Stimulated activated naive B cell treated with anti-CD40 and anti-IgM and Interleukin-4, amounts not matched to agents 10 μg/mL and 1 μg/mL and 100 μg/mL, for 72 hours (primary cell): ENCODE measurements at regions not wholly inside any gene's neighbourhood (a gene's known extent, or its start where the extent isn't known, plus 50 kb on each side); places are given as distances from the start of the nearest gene placed in this dataset.
A peak's percentile ranks its signal among the peaks of the same experiment; 100 is the strongest.

ENCODE experiments used
- ATAC-seq, 2 donors: fragments of 150-1000 bp; cut with Tn5 transposase; replicated peaks; 2 replicates each; pipeline ENCODE4 v1.10.0; 2021; ENCODE audit warnings: moderate library complexity in 1 of 2
- DNase-seq: peaks from one replicate; pipeline ENCODE4 v3.0.0; 2021
- H3K27ac Mint-ChIP-seq: one replicate; pipeline ENCODE4 v1.8.0; 2022; ENCODE audit warnings: mild to moderate bottlenecking, mixed read lengths
- H3K27me3 Mint-ChIP-seq, 2 donors: one replicate each; pipeline ENCODE4 v1.8.0; 2022; ENCODE audit warnings: mixed read lengths in 2 of 2
- H3K36me3 Mint-ChIP-seq, 2 donors: one replicate each; pipeline ENCODE4 v1.8.0; 2022; ENCODE audit warnings: mixed read lengths in 2 of 2, mild to moderate bottlenecking in 1 of 2
- H3K4me1 Mint-ChIP-seq, 2 donors: one replicate each; pipeline ENCODE4 v1.8.0; 2022; ENCODE audit warnings: mixed read lengths in 2 of 2, mild to moderate bottlenecking in 1 of 2
- H3K4me3 Mint-ChIP-seq, 2 donors: one replicate each; pipeline ENCODE4 v1.8.0; 2022; ENCODE audit warnings: mild to moderate bottlenecking in 2 of 2, mixed read lengths in 2 of 2, moderate library complexity in 1 of 2
- H3K9me3 Mint-ChIP-seq, 2 donors: one replicate each; pipeline ENCODE4 v1.8.0; 2022; ENCODE audit warnings: mixed read lengths in 2 of 2, mild to moderate bottlenecking in 1 of 2

GRCh38 chr14:104376202-104377140 lies 203.1 kb upstream of the C14orf180 start:
- Mint-ChIP-seq H3K36me3 (peaks cover 10 to 14% of the 10 kb centered on the region in 2 donors), H3K27me3 (peaks cover 63 to 65% of the 10 kb centered on the region in 2 donors), H3K9me3 (peaks cover 22 to 28% of the 10 kb centered on the region in 2 donors), H3K4me1 (no peaks in the 10 kb centered on the region), H3K4me3 (no peak overlapping the region), H3K27ac (no peak overlapping the region)
- no peak for ATAC-seq
- no peak for DNase-seq

- H3K36me3 Mint-ChIP-seq: peaks cover 10 to 14% of the 10 kb centered on the region in 2 donors
- H3K4me1 Mint-ChIP-seq: no peaks in the 10 kb centered on the region
- no peak overlapping the region for H3K4me3 Mint-ChIP-seq
- DNase-seq (no peak), ATAC-seq (no peak)
- no peak overlapping the region for H3K27ac Mint-ChIP-seq
- peaks cover 21 to 25% of the 10 kb centered on the region in 2 donors for H3K9me3 Mint-ChIP-seq
- peaks cover 67 to 71% of the 10 kb centered on the region in 2 donors for H3K27me3 Mint-ChIP-seq
Observed at GRCh38 chr14:104377256-104377655, 202.3 kb upstream of the C14orf180 start.

GRCh38 chr14:104378698-104379113 lies 200.9 kb upstream of the C14orf180 start:
- DNase-seq (no peak), ATAC-seq (no peak)
- Mint-ChIP-seq H3K9me3 (peaks cover 21 to 25% of the 10 kb centered on the region in 2 donors), H3K36me3 (peaks cover 10 to 14% of the 10 kb centered on the region in 2 donors), H3K27me3 (peaks cover 64 to 75% of the 10 kb centered on the region in 2 donors), H3K27ac (no peak overlapping the region), H3K4me1 (no peaks in the 10 kb centered on the region), H3K4me3 (no peak overlapping the region)

DNA sequence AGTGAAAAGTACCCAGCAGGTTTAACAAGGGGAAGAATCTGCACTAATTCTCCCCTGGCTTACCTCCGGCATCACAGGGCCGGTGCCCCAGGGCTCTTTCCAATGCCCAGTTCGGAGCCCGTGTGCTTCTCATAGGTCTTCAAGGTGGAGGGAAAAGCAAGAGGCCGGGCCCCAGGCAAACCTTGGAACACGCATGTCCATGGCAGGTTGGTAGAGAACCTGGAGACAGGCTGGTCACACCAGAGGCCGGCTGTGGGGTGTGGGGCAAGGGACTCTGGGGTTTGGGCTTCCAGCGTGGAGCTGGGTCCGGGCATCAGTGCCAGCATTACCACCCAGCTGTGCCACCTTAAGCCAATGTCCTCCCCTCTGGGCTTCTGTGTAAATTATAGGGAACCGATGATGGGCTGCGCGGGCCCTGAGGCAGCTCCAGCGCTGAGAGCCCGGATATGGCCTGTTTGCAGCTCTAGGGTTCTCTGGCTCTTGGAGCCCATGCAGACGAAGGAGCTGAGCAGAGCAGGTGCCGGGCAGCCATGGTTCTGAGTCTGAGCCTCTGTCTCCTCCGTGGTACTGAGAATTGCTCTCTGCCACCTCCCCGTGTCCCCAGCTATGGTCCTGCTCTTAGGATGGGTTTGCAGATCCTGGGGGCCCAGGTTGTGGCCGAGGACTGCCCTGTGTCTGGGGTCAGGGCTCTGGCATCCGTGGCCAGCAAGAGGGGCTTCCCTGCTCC lies 197.0 kb upstream of the C14orf180 start:
- peaks cover 27 to 33% of the 10 kb centered on the region in 2 donors for H3K4me1 Mint-ChIP-seq
- H3K4me3 Mint-ChIP-seq: no peak overlapping the region
- ATAC-seq (no peak), DNase-seq (no peak)
- peaks cover 10 to 14% of the 10 kb centered on the region in 2 donors for H3K36me3 Mint-ChIP-seq
- no peak overlapping the region for H3K27ac Mint-ChIP-seq
- peaks cover 46 to 52% of the 10 kb centered on the region in 2 donors for H3K27me3 Mint-ChIP-seq
- peaks cover 21 to 25% of the 10 kb centered on the region in 2 donors for H3K9me3 Mint-ChIP-seq

GRCh38 chr14:104383088-104383995 lies 196.2 kb upstream of the C14orf180 start:
- H3K9me3 Mint-ChIP-seq: peaks cover 21 to 25% of the 10 kb centered on the region in 2 donors
- DNase-seq (no peak), ATAC-seq (no peak)
- peaks cover 10 to 14% of the 10 kb centered on the region in 2 donors for H3K36me3 Mint-ChIP-seq
- H3K4me3 Mint-ChIP-seq: no peak overlapping the region
- H3K27me3 Mint-ChIP-seq: peaks cover 38 to 49% of the 10 kb centered on the region in 2 donors
- peaks cover 30 to 40% of the 10 kb centered on the region in 2 donors for H3K4me1 Mint-ChIP-seq
- H3K27ac Mint-ChIP-seq: no peak overlapping the region

DNA sequence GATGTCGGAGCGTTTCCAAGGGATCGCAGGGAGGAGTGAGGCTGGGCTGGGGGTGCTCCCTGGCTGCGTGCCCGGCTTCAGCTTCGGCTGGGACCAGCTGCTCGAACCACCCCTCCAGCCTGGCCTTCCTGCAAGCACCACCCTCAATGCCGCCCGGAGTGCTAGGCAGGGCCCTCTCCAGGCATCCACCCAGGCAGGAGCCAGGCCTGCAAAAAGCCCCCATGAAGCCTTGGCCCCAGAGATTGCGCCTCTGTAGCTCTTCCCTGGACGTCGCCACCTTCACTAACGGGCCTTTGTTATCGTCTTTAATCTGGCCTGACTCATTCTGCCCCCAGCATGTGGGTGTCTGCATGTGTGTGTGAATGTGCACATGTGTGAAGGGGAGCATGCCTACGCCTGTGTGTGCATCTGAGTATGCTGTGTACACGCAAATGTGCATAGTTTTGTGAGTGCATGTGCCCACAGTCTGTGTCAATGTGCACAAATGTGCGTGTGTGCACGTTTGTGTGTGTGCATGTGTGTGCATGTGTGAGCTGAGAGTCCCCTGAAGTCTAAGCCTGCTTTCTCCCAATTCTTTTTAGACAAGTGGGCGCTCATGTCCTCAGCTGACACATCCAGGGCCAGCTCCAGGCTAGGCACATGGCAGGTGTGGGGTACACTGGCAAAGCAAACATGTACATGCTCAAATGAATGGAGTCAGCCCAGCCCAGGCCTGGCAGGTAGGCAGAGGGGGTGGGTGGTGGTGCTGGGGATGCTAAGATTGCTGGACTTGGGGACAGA lies 195.4 kb upstream of the C14orf180 start:
- no peak for ATAC-seq
- H3K27ac Mint-ChIP-seq: no peak overlapping the region
- no peak overlapping the region for H3K4me3 Mint-ChIP-seq
- peaks cover 32 to 47% of the 10 kb centered on the region in 2 donors for H3K4me1 Mint-ChIP-seq
- H3K36me3 Mint-ChIP-seq: peaks cover 5 to 9% of the 10 kb centered on the region in 2 donors
- DNase-seq: no peak
- peaks cover 16 to 21% of the 10 kb centered on the region in 2 donors for H3K9me3 Mint-ChIP-seq
- H3K27me3 Mint-ChIP-seq: peaks cover 31 to 41% of the 10 kb centered on the region in 2 donors

DNA sequence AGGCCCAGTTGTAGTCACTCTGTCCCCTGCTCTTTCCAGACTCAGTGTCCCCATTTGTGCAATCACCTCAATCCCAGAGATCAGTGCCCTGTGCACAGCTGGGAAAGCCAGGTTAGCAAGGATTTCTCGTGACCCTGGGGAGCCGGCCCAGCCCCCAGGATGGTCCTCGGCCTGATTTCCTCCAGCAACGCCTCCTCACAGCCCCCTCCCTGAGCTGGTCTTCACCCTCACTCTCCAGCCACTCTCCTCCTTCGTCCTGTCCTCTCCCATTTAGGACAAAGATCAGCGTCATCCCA lies 194.8 kb upstream of the C14orf180 start:
- no peak overlapping the region for H3K27ac Mint-ChIP-seq
- H3K36me3 Mint-ChIP-seq: peaks cover 1 to 9% of the 10 kb centered on the region in 2 donors
- peaks cover 27 to 35% of the 10 kb centered on the region in 2 donors for H3K27me3 Mint-ChIP-seq
- peaks cover 12 to 17% of the 10 kb centered on the region in 2 donors for H3K9me3 Mint-ChIP-seq
- peaks cover 32 to 51% of the 10 kb centered on the region in 2 donors for H3K4me1 Mint-ChIP-seq
- ATAC-seq (no peak), DNase-seq (no peak)
- no peak overlapping the region for H3K4me3 Mint-ChIP-seq

- Mint-ChIP-seq H3K4me1 (peaks cover 34 to 54% of the 10 kb centered on the region in 2 donors), H3K9me3 (peaks cover 11 to 15% of the 10 kb centered on the region in 2 donors), H3K27ac (no peak overlapping the region), H3K36me3 (peaks cover 0 to 9% of the 10 kb centered on the region in 2 donors), H3K27me3 (peaks cover 25 to 33% of the 10 kb centered on the region in 2 donors), H3K4me3 (no peak overlapping the region)
- no peak for ATAC-seq
- no peak for DNase-seq
Observed at GRCh38 chr14:104385111-104385510, 194.5 kb upstream of the C14orf180 start.

GRCh38 chr14:104385531-104386101 lies 193.9 kb upstream of the C14orf180 start:
- peaks cover 7 to 10% of the 10 kb centered on the region in 2 donors for H3K9me3 Mint-ChIP-seq
- no peak for ATAC-seq
- no peak for DNase-seq
- peaks cover 0 to 4% of the 10 kb centered on the region in 2 donors for H3K36me3 Mint-ChIP-seq
- H3K27ac Mint-ChIP-seq: no peak overlapping the region
- peaks cover 38 to 59% of the 10 kb centered on the region in 2 donors for H3K4me1 Mint-ChIP-seq
- H3K4me3 Mint-ChIP-seq: no peak overlapping the region
- peaks cover 20 to 33% of the 10 kb centered on the region in 2 donors for H3K27me3 Mint-ChIP-seq

- no peak for DNase-seq
- H3K27me3 Mint-ChIP-seq: peaks cover 18 to 29% of the 10 kb centered on the region in 2 donors
- peak overlapping the region; percentile 42 for H3K27ac Mint-ChIP-seq
- peaks cover 40 to 66% of the 10 kb centered on the region in 2 donors for H3K4me1 Mint-ChIP-seq
- H3K36me3 Mint-ChIP-seq: peaks cover 0 to 2% of the 10 kb centered on the region in 2 donors
- H3K9me3 Mint-ChIP-seq: peaks cover 3 to 5% of the 10 kb centered on the region in 2 donors
- peak; percentile 25 to 30 for ATAC-seq
- H3K4me3 Mint-ChIP-seq: peak overlapping the region; percentile 30 to 48
Observed at GRCh38 chr14:104386151-104386841, 193.3 kb upstream of the C14orf180 start.

GRCh38 chr14:104387022-104388010 lies 192.2 kb upstream of the C14orf180 start:
- H3K4me1 Mint-ChIP-seq: peaks cover 50 to 76% of the 10 kb centered on the region in 2 donors
- ATAC-seq (peak; percentile 85 to 86), DNase-seq (peak; percentile 62)
- peaks cover 16 to 18% of the 10 kb centered on the region in 2 donors for H3K27me3 Mint-ChIP-seq
- H3K4me3 Mint-ChIP-seq: peak overlapping the region; percentile 30 to 48
- H3K9me3 Mint-ChIP-seq: no peaks in the 10 kb centered on the region
- no peaks in the 10 kb centered on the region for H3K36me3 Mint-ChIP-seq
- peak overlapping the region; percentile 42 for H3K27ac Mint-ChIP-seq
